Stomach (tissue), 4 donors: ENCODE measurements at regions not wholly inside any gene's neighbourhood (a gene's known extent, or its start where the extent isn't known, plus 50 kb on each side); places are given as distances from the start of the nearest gene placed in this dataset.

Experiments used
- CTCF ChIP-seq, 7 experiments: fragments of 450-650 bp in 4 of 7; fragments of 200-600 bp in 3 of 7; sonication (generic) in 3 of 7; IDR thresholded peaks; one replicate each; pipeline ENCODE4 v1.5.1; 2016 to 2019; ENCODE audit warnings: antibody characterized with exemption in 7 of 7, control low read depth in 2 of 7, mild to moderate bottlenecking in 1 of 7
- EP300 ChIP-seq: sonication (generic); formaldehyde crosslinking; IDR thresholded peaks from one replicate; pipeline ENCODE4 v1.6.1; 2017; ENCODE audit warnings: antibody characterized with exemption
- POLR2A ChIP-seq, 4 donors: fragments of 450-650 bp; IDR thresholded peaks; one replicate each; pipeline ENCODE4 v1.6.1; 2016; ENCODE audit warnings: antibody characterized with exemption in 4 of 4, control low read depth in 2 of 4, mild to moderate bottlenecking in 1 of 4, moderate library complexity in 1 of 4

- TF ChIP-seq CTCF (IDR thresholded peaks at IDR 0.05) (no peak), EP300 (no peak), POLR2A (IDR thresholded peaks at IDR 0.05) (no peak)
These were observed 406.3 kb upstream of the KLF6 start for GRCh38 chr10:4191354-4191753.
